ENCODE measurements at regions not wholly inside any gene's neighbourhood (a gene's known extent, or its start where the extent isn't known, plus 50 kb on each side); places are given as distances from the start of the nearest gene placed in this dataset.

DNA sequence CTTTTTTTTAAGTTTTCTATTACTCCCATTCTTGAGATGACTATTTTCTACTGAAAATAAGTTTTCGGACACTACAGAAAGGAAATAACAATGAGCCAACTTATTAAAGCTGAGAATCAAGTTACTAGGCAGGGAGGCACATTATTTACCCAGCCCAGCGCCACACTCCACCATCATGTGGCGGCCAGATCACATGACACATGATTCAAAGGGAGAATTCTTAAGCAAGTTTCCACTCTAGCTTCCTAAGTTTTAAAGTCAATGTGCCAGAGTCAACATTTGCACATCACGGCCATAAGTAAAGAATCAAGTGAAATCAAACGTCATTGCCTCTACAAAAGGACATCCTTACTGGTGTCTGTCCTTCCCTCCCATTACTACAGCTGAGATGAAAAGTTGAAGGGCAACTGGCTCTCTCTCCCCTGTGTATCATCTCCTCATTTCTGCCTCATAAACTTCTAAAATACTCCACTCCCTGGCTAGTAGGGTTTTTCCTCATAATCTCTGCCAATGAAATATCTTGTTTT is 81.7 kb downstream of the KLF12 start:
- no peak overlapping the region for H3K9ac ChIP-seq
- no peaks in the 10 kb centered on the region for H4K20me1 ChIP-seq (ENCODE audit: insufficient read depth)
- no peak overlapping the region for H2AFZ ChIP-seq (ENCODE audit: low read depth)
- no peaks in the 10 kb centered on the region for H3K79me2 ChIP-seq (ENCODE audit: insufficient read depth, low read depth)
- H3K4me2 ChIP-seq = no peak overlapping the region
- no peaks in the 10 kb centered on the region for H3K27me3 ChIP-seq (ENCODE audit: insufficient read depth, low read depth)
- H3K36me3 ChIP-seq (ENCODE audit: insufficient read depth) = no peaks in the 10 kb centered on the region
- no peak overlapping the region for H3K4me3 ChIP-seq (IDR thresholded peaks at IDR 0.05; ENCODE audit: insufficient read depth, low read depth, low read length)
- TF ChIP-seq, protein P1, sequence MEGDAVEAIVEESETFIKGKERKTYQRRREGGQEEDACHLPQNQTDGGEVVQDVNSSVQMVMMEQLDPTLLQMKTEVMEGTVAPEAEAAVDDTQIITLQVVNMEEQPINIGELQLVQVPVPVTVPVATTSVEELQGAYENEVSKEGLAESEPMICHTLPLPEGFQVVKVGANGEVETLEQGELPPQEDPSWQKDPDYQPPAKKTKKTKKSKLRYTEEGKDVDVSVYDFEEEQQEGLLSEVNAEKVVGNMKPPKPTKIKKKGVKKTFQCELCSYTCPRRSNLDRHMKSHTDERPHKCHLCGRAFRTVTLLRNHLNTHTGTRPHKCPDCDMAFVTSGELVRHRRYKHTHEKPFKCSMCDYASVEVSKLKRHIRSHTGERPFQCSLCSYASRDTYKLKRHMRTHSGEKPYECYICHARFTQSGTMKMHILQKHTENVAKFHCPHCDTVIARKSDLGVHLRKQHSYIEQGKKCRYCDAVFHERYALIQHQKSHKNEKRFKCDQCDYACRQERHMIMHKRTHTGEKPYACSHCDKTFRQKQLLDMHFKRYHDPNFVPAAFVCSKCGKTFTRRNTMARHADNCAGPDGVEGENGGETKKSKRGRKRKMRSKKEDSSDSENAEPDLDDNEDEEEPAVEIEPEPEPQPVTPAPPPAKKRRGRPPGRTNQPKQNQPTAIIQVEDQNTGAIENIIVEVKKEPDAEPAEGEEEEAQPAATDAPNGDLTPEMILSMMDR (conservative IDR thresholded peaks at IDR 0.05; ENCODE audit: low read depth, low read length) = no peak
- H3K4me1 ChIP-seq (ENCODE audit: low read depth, poor library complexity, severe bottlenecking) = no peaks in the 10 kb centered on the region
- no peak overlapping the region for H3K27ac ChIP-seq

GRCh38 chr13:74048756-74049155 is 85.4 kb downstream of the KLF12 start:
- Histone ChIP-seq H3K79me2 (ENCODE audit: insufficient read depth, low read depth) (no peaks in the 10 kb centered on the region), H3K27me3 (ENCODE audit: insufficient read depth, low read depth) (no peaks in the 10 kb centered on the region), H3K4me1 (ENCODE audit: low read depth, poor library complexity, severe bottlenecking) (no peaks in the 10 kb centered on the region), H3K9ac (no peak overlapping the region), H2AFZ (ENCODE audit: low read depth) (no peak overlapping the region), H3K4me3 (IDR thresholded peaks at IDR 0.05; ENCODE audit: insufficient read depth, low read depth, low read length) (no peak overlapping the region), H4K20me1 (ENCODE audit: insufficient read depth) (no peaks in the 10 kb centered on the region), H3K27ac (no peak overlapping the region), H3K36me3 (ENCODE audit: insufficient read depth) (no peaks in the 10 kb centered on the region), H3K4me2 (no peak overlapping the region)
- TF ChIP-seq, protein P1 (conservative IDR thresholded peaks at IDR 0.05; ENCODE audit: low read depth, low read length) = no peak

- Histone ChIP-seq H3K27ac (no peak overlapping the region), H2AFZ (ENCODE audit: low read depth) (no peak overlapping the region), H3K4me1 (ENCODE audit: low read depth, poor library complexity, severe bottlenecking) (no peaks in the 10 kb centered on the region), H3K4me3 (IDR thresholded peaks at IDR 0.05; ENCODE audit: insufficient read depth, low read depth, low read length) (no peak overlapping the region), H4K20me1 (ENCODE audit: insufficient read depth) (no peaks in the 10 kb centered on the region), H3K79me2 (ENCODE audit: insufficient read depth, low read depth) (no peaks in the 10 kb centered on the region), H3K4me2 (no peak overlapping the region), H3K27me3 (ENCODE audit: insufficient read depth, low read depth) (no peaks in the 10 kb centered on the region), H3K9ac (no peak overlapping the region), H3K36me3 (ENCODE audit: insufficient read depth) (no peaks in the 10 kb centered on the region)
- TF ChIP-seq, protein P1 (conservative IDR thresholded peaks at IDR 0.05; ENCODE audit: low read depth, low read length) = no peak
Measured at GRCh38 chr13:74047931-74048600, 86.1 kb downstream of the KLF12 start.

GRCh38 chr13:74046431-74046830 is 87.8 kb downstream of the KLF12 start:
- H3K36me3 ChIP-seq (ENCODE audit: insufficient read depth) = no peaks in the 10 kb centered on the region
- H3K27me3 ChIP-seq (ENCODE audit: insufficient read depth, low read depth) = no peaks in the 10 kb centered on the region
- H3K4me2 ChIP-seq = no peak overlapping the region
- no peak overlapping the region for H2AFZ ChIP-seq (ENCODE audit: low read depth)
- H3K9ac ChIP-seq = no peak overlapping the region
- H3K4me3 ChIP-seq (IDR thresholded peaks at IDR 0.05; ENCODE audit: insufficient read depth, low read depth, low read length) = no peak overlapping the region
- no peak overlapping the region for H3K27ac ChIP-seq
- no peaks in the 10 kb centered on the region for H4K20me1 ChIP-seq (ENCODE audit: insufficient read depth)
- no peaks in the 10 kb centered on the region for H3K79me2 ChIP-seq (ENCODE audit: insufficient read depth, low read depth)
- TF ChIP-seq, protein P1 (conservative IDR thresholded peaks at IDR 0.05; ENCODE audit: low read depth, low read length) = no peak
- no peaks in the 10 kb centered on the region for H3K4me1 ChIP-seq (ENCODE audit: low read depth, poor library complexity, severe bottlenecking)
